DMS114 treated with DMSO at 0.1 percent for 48 hours (cell line): ENCODE measurements at regions not wholly inside any gene's neighbourhood (a gene's known extent, or its start where the extent isn't known, plus 50 kb on each side); places are given as distances from the start of the nearest gene placed in this dataset.
"Not testable (repeated sequence)": the region's sequence is repeated elsewhere in the genome, so short reads cannot be mapped to it uniquely, and the experiment has no call there.

ENCODE experiments used
- DNase-seq: peaks from one replicate; lab custom pipeline; 2025; ENCODE audit not compliant: unreplicated experiment; lab: John Stamatoyannopoulos, UW

GRCh38 chr3:75118779-75119178 lies 504.3 kb upstream of the CNTN3 start:
- DNase-seq, result no peak

- no peak for DNase-seq
Measured at GRCh38 chr3:75126556-75126955, 512.1 kb upstream of the CNTN3 start.

GRCh38 chr3:75129101-75129500 lies 514.6 kb upstream of the CNTN3 start:
- no peak for DNase-seq

GRCh38 chr3:75136100-75136897 lies 521.8 kb upstream of the CNTN3 start:
- DNase-seq, result no peak

- no peak for DNase-seq
Measured at GRCh38 chr3:75138345-75138744, 523.9 kb upstream of the CNTN3 start.

- DNase-seq, result no peak
Measured at GRCh38 chr3:75140904-75141615, 523.1 kb upstream of the FRG2C start.

GRCh38 chr3:75144406-75144805 lies 519.7 kb upstream of the FRG2C start:
- DNase-seq, result no peak

GRCh38 chr3:75171630-75172230 lies 492.4 kb upstream of the FRG2C start:
- DNase-seq, result no peak

GRCh38 chr3:75176937-75177336 lies 487.2 kb upstream of the FRG2C start:
- DNase-seq, result no peak

- DNase-seq, result no peak
Measured at GRCh38 chr3:75180235-75180944, 483.7 kb upstream of the FRG2C start.

- DNase-seq, result no peak
Measured at GRCh38 chr3:75180945-75181298, 483.2 kb upstream of the FRG2C start.

- no peak for DNase-seq
Measured at GRCh38 chr3:75188962-75189361, 475.2 kb upstream of the FRG2C start.

- no peak for DNase-seq
Measured at GRCh38 chr3:75192146-75192616, 471.9 kb upstream of the FRG2C start.

- DNase-seq, result no peak
Measured at GRCh38 chr3:75193797-75194196, 470.3 kb upstream of the FRG2C start.

GRCh38 chr3:75214332-75214731 lies 449.8 kb upstream of the FRG2C start:
- DNase-seq, result not testable (repeated sequence)

GRCh38 chr3:75218577-75218976 lies 445.6 kb upstream of the FRG2C start:
- no peak for DNase-seq

- DNase-seq, result no peak
Measured at GRCh38 chr3:75220932-75221331, 443.2 kb upstream of the FRG2C start.

GRCh38 chr3:75224412-75224811 lies 439.7 kb upstream of the FRG2C start:
- no peak for DNase-seq

- no peak for DNase-seq
Measured at GRCh38 chr3:75232216-75232615, 431.9 kb upstream of the FRG2C start.

- no peak for DNase-seq
Measured at GRCh38 chr3:75235631-75236030, 428.5 kb upstream of the FRG2C start.

GRCh38 chr3:75237053-75237452 lies 427.1 kb upstream of the FRG2C start:
- DNase-seq, result no peak
